B cell (primary cell): ENCODE measurements at regions not wholly inside any gene's neighbourhood (a gene's known extent, or its start where the extent isn't known, plus 50 kb on each side); places are given as distances from the start of the nearest gene placed in this dataset.

Source experiments
- CTCF ChIP-seq: fragments of 200-600 bp; IDR thresholded peaks from one replicate; pipeline ENCODE4 v1.8.0; 2022; ENCODE audit warnings: antibody characterized with exemption, mild to moderate bottlenecking
- EZH2 ChIP-seq: IDR thresholded peaks from 2 replicates; pipeline ENCODE4 v1.6.1; 2012; ENCODE audit warnings: borderline replicate concordance, low read depth, mild to moderate bottlenecking, moderate library complexity, low read length; ENCODE audit not compliant: insufficient read depth, poor library complexity, severe bottlenecking

DNA sequence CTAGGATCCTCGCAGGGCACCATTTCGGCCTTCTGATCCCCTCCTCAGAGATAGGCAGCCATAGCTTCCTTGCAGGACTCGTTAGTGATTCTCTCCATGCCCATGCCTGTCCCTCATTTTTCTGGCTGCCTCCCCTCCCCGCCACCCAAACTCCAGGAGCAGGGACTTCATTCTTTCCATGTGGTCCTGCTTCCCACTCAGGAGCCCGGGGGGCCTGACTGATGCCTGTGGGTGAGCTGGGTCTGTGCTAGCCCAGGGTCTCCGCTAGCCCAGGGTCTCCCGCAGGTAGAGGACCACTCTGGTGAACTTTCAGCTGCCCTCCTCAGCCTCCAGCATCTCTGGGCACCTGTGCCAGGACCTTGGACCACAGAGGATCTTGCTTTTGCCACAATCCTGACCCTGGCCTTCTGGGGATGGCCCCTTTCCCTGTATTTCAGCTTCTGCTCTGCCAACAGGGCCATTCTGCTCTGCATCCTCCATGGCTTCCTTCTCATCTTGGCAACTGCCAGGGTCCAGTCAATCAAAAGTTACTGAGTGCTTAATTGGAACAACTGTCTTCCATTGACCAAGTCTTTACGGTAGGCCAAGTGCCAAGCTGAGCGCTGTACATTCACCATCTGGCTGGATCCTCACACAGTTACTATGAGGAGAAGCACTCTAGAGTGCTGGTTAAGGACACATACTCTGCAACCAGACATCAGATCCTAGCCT lies 152.2 kb downstream of the EFNB1 start:
- TF ChIP-seq CTCF (no peak), EZH2 (no peak)
